GM19351 (cell line): ENCODE measurements at regions not wholly inside any gene's neighbourhood (a gene's known extent, or its start where the extent isn't known, plus 50 kb on each side); places are given as distances from the start of the nearest gene placed in this dataset.
"Not testable (repeated sequence)": the region's sequence is repeated elsewhere in the genome, so short reads cannot be mapped to it uniquely, and the experiment has no call there.

Experiments
- ATAC-seq: cut with Tn5 transposase; IDR thresholded peaks from one replicate; pipeline ENCODE4 v1.9.1; 2021; ENCODE audit warnings: mild to moderate bottlenecking, moderate library complexity; ENCODE audit not compliant: unreplicated experiment

- ATAC-seq, result not testable (repeated sequence)
Observed at GRCh38 chr1:120609015-120609573, 114.7 kb upstream of the NBPF26 start.

DNA sequence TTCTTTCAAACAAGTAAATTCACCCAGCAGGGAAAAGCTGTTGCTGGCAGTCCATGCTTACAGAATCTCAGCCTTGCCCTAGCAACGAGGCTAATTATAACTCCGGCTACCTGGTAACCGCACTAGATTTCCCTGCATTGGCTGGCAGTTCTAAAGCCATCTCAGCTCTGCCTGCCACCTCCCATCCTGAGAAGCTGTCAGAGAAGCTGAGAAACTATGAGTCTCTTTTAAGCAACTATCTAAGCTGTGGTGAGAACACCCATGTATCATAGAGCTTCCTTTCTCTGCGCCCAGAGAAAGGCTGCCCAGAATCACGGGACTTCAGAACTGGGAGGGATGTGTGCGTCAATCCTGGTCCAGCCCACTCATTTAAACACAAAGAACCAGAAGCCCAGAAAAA is 113.9 kb upstream of the NBPF26 start:
- not testable (repeated sequence) for ATAC-seq

GRCh38 chr1:120614931-120615639 is 108.7 kb upstream of the NBPF26 start:
- ATAC-seq, result not testable (repeated sequence)

- ATAC-seq, result not testable (repeated sequence)
Observed at GRCh38 chr1:120617493-120617892, 106.3 kb upstream of the NBPF26 start.

GRCh38 chr1:120619867-120620692 is 103.7 kb upstream of the NBPF26 start:
- ATAC-seq, result not testable (repeated sequence)

GRCh38 chr1:120620693-120620969 is 103.1 kb upstream of the NBPF26 start:
- ATAC-seq, result not testable (repeated sequence)

- not testable (repeated sequence) for ATAC-seq
Observed at GRCh38 chr1:120621278-120621677, 102.5 kb upstream of the NBPF26 start.

DNA sequence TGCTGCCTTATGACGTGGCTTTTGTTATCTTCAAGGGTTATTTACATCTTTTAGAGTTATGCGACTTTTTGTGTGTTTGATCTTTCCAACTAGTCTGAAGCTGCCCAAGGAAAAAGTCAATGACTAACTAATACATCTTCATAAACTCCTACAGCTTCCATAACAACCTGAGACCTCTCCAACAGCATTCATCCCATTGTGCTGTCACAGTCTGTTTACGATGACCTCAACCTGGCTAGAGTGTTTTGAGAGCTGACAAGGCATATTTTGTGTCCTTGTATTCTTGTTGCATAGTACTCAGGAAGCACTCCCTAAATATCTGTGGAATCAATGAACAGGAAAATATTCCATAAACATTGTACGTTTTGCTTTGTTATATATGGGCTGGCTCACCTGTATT is 100.2 kb upstream of the NBPF26 start:
- not testable (repeated sequence) for ATAC-seq

DNA sequence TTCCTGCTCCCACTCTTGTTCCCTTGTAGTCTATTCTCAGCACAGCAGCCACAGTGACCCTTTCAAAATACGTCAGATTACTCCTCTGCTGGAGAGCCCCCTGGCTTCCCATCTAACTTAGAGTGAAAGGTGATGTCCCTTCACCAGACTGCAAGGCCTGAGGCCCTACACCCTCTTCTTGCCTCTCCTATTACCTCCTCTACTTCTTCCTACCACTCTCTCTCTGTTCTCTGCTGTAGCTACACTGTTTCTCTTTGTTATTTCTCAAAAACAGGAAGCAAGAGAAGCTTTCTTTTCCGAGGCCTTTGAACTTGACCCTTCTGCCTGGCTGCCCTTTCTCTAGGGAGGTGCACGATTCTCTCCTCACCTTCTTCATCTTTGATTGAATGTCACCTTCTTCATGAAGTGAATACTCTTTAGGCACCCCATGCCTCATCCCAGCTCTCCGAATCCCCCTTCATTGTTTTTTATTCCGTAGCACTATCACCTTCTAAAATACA is 99.1 kb upstream of the NBPF26 start:
- ATAC-seq, result not testable (repeated sequence)

DNA sequence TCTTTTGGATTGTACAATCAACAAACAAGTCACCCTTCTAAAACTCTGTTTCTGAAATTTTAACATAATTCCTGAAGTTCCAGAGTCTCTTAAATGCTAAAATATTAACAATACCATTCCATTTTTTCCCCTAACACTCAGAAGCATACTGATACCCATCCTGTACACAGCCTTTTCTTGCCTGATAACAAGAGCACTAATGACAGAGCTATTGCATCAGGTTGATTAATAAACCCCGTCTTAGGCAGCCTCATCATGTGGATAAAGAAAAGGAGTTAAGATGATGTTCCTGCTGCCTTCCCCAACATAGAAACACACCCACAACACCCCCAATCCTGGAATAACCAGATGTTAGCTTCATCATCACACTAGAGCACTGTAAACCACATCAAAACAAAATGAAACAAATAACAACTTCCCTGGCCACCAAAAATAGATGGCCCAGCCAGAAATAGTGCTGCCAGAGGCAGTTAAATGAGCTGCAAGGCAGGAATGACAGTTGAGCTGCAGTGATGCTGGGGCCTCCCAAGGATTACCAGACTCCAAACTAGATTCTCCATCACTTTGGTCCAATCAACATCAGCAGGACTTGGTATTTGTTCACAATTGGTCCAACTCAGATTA is 93.8 kb upstream of the NBPF26 start:
- not testable (repeated sequence) for ATAC-seq

GRCh38 chr1:120634816-120635806 is 88.6 kb upstream of the NBPF26 start:
- ATAC-seq, result not testable (repeated sequence)

DNA sequence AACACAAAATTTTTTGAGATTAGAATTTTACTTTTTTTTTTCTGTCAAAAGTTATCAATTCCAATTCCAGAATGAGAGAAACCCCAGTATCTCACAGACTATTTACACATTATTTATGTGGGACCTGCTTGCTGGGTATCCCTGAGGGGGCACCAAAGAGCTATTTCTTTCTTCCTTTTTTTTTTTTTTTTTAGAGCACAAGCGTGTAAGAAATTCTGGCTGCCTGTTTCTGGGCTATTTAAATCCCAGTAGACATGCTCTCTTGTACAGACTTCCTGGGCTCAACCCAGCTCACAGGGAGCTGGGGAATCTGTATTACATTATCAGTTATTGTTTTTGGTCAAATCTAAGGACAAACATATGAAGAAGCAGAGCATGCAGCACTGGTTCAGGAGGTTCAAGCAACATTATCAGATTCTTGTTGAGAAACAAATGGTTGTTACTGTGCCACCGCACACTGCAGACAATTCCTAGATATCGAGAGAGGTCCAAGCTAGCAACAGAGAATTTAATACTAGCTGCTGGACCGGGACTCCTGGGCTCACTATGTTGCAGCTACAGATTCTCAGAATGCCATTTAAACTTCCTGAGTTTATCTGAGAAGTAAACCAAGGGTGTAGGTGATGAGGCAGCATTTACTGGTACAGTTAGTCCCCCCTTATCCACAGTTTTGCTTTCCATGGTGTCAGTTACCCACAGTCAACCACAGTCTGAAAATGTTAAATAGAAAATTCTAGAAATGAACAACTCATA is 83.3 kb upstream of the NBPF26 start:
- not testable (repeated sequence) for ATAC-seq

DNA sequence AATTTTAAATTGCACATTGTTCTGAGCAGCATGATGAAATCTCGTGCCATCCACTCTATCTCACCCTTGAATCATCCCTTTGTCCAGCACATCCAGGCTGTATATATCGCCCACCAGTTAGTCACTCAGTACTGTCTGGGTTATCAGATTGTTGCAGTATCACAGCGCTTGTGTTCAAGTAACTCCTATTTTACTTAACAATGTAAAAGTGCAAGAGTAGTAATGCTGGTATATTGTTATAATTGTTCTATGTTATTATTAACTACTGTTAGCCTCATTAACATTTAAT is 82.8 kb upstream of the NBPF26 start:
- ATAC-seq, result not testable (repeated sequence)

- not testable (repeated sequence) for ATAC-seq
Observed at GRCh38 chr1:120647182-120647581, 76.6 kb upstream of the NBPF26 start.

GRCh38 chr1:120648915-120649623 is 74.7 kb upstream of the NBPF26 start:
- not testable (repeated sequence) for ATAC-seq

- not testable (repeated sequence) for ATAC-seq
Observed at GRCh38 chr1:120649730-120650129, 74.0 kb upstream of the NBPF26 start.

GRCh38 chr1:120654114-120654513 is 69.6 kb upstream of the NBPF26 start:
- not testable (repeated sequence) for ATAC-seq

DNA sequence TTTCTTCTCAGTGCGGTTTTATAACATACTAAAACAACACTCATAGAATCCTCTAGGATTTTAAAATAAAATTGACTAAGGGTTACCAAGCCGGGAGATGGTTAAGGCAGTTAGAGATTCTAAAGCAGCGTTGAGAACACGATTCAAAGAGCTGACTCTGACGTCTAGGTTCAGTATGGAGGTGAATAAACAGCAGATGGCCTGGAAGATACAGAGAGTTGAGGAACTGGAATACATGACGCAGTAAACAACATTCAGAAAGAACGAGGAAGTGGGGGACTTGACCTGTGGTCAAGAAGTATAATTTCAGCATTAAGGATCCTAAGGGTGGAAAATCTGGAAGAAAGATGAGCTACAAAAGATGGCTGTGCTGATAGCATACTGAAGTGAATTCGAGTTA is 68.4 kb upstream of the NBPF26 start:
- not testable (repeated sequence) for ATAC-seq

GRCh38 chr1:120656116-120656515 is 67.6 kb upstream of the NBPF26 start:
- ATAC-seq, result not testable (repeated sequence)
